SK-N-SH (cell line): ENCODE measurements at regions not wholly inside any gene's neighbourhood (a gene's known extent, or its start where the extent isn't known, plus 50 kb on each side); places are given as distances from the start of the nearest gene placed in this dataset.

Source experiments
- CTCF ChIA-PET: fragments of 300-600, 350-600 bp; formaldehyde crosslinking; extraction: SDS; loops from one replicate; lab custom pipeline; 2021; lab: Yijun Ruan, JAX
- POLR2A ChIA-PET: fragments of 350-600 bp; sonication (Branson Sonifier 250); formaldehyde crosslinking; extraction: SDS; loops from one replicate; lab custom pipeline; 2020; ENCODE audit warnings: antibody characterized with exemption, inconsistent platforms; lab: Yijun Ruan, JAX
- DNase-seq: peaks from one replicate; pipeline ENCODE4 v3.0.0; 2012
- H2AFZ ChIP-seq: fragments of 200-600 bp; sonication (generic); 2 replicates; pipeline ENCODE4 v1.8.1; 2016; ENCODE audit warnings: antibody characterized with exemption, mild to moderate bottlenecking, low read depth
- H3F3A ChIP-seq: fragments of 200-600 bp; sonication (generic); replicated peaks from 2 replicates; pipeline ENCODE3; 2016; ENCODE audit warnings: antibody characterized with exemption, mild to moderate bottlenecking; ENCODE audit not compliant: insufficient read depth
- H3K27ac ChIP-seq, 2 experiments: fragments of 200-500 bp in 1 of 2; fragments of 200-600 bp in 1 of 2; sonication (Bioruptor generic) in 1 of 2; sonication (generic), shearing (Covaris generic) in 1 of 2; 2 replicates each; pipeline versions ENCODE4 v1.5.1 to v1.6.1; 2014 to 2016; ENCODE audit warnings: low read depth in 2 of 2, inconsistent platforms in 1 of 2, low read length in 1 of 2, mild to moderate bottlenecking in 1 of 2, mixed read lengths in 1 of 2
- H3K27me3 ChIP-seq: fragments of 200-600 bp; sonication (generic), shearing (Covaris generic); 2 replicates; pipeline ENCODE4 v1.6.1; 2016; ENCODE audit warnings: mixed run types; ENCODE audit not compliant: insufficient read depth
- H3K36me3 ChIP-seq, 2 experiments: fragments of 200-500 bp in 1 of 2; fragments of 200-600 bp in 1 of 2; sonication (Bioruptor generic) in 1 of 2; sonication (generic) in 1 of 2; replicated peaks in 1 of 2; 2 replicates each; pipeline versions ENCODE3 to v1.5.1; 2014 to 2016; ENCODE audit warnings: low read length in 1 of 2, mild to moderate bottlenecking in 1 of 2; ENCODE audit not compliant: insufficient read depth in 2 of 2, control insufficient read depth in 1 of 2
- H3K4me1 ChIP-seq, 2 experiments: fragments of 200-500 bp in 1 of 2; fragments of 200-600 bp in 1 of 2; sonication (Bioruptor generic) in 1 of 2; sonication (generic), shearing (Covaris generic) in 1 of 2; 2 replicates each; pipeline versions ENCODE4 v1.5.1 to v1.6.1; 2014 to 2016; ENCODE audit warnings: low read depth in 1 of 2, low read length in 1 of 2, mixed run types in 1 of 2; ENCODE audit not compliant: insufficient read depth in 2 of 2, control insufficient read depth in 1 of 2
- H3K4me2 ChIP-seq: fragments of 200-600 bp; sonication (generic), shearing (Covaris generic); 2 replicates; pipeline ENCODE4 v1.6.1; 2017; ENCODE audit warnings: mixed run types
- H3K4me3 ChIP-seq, 2 experiments: fragments of 200-500 bp in 1 of 2; fragments of 200-600 bp in 1 of 2; sonication (Bioruptor generic) in 1 of 2; sonication (generic), shearing (Covaris generic) in 1 of 2; 2 replicates each; pipeline versions ENCODE4 v1.5.1 to v1.8.1; 2014 to 2016; ENCODE audit warnings: low read depth in 2 of 2, inconsistent platforms in 1 of 2, low read length in 1 of 2, mild to moderate bottlenecking in 1 of 2, mixed read lengths in 1 of 2, moderate library complexity in 1 of 2
- H3K79me2 ChIP-seq: fragments of 200-600 bp; sonication (generic); 2 replicates; pipeline ENCODE4 v1.8.1; 2017; ENCODE audit warnings: mild to moderate bottlenecking; ENCODE audit not compliant: insufficient read depth
- H3K9ac ChIP-seq: fragments of 200-600 bp; sonication (generic); 2 replicates; pipeline ENCODE4 v1.6.1; 2017; ENCODE audit warnings: mixed run types
- H3K9me2 ChIP-seq: fragments of 200-600 bp; sonication (generic); 2 replicates; pipeline ENCODE4 v1.6.1; 2017; ENCODE audit warnings: mixed run types
- H3K9me3 ChIP-seq: fragments of 200-600 bp; sonication (generic); 2 replicates; pipeline ENCODE4 v1.6.1; 2017; ENCODE audit warnings: mixed run types, mild to moderate bottlenecking, moderate library complexity
- H4K20me1 ChIP-seq: fragments of 200-600 bp; sonication (generic); 2 replicates; pipeline ENCODE4 v1.6.1; 2017; ENCODE audit warnings: mild to moderate bottlenecking, mixed run types; ENCODE audit not compliant: insufficient read depth
- CHD2 ChIP-seq: fragments of 150-350 bp; IDR thresholded peaks from 2 replicates; pipeline ENCODE4 v1.6.1; 2018; ENCODE audit warnings: low read length; ENCODE audit not compliant: partially characterized antibody
- ELF1 ChIP-seq: IDR thresholded peaks from 2 replicates; pipeline ENCODE4 v1.4.0; 2012
- EP300 ChIP-seq, 2 experiments: IDR thresholded peaks; 2 replicates each; pipeline versions ENCODE4 v1.4.0 to v1.6.1; 2012; ENCODE audit warnings: borderline replicate concordance in 1 of 2, low read depth in 1 of 2, low read length in 1 of 2
- EZH2phosphoT487 ChIP-seq: fragments of 200-600 bp; sonication (generic); IDR thresholded peaks from 2 replicates; pipeline ENCODE4 v1.6.1; 2017; ENCODE audit warnings: low read depth, mixed run types, mild to moderate bottlenecking, antibody characterized with exemption, moderate library complexity, borderline replicate concordance
- FOSL2 ChIP-seq: IDR thresholded peaks from 2 replicates; pipeline ENCODE4 v1.4.0; 2012; ENCODE audit warnings: low read depth, mild to moderate bottlenecking, moderate library complexity, borderline replicate concordance
- GATA2 ChIP-seq: sonication (generic); formaldehyde crosslinking; IDR thresholded peaks from 2 replicates; pipeline ENCODE4 v1.5.0; 2020; ENCODE audit warnings: mild to moderate bottlenecking, missing genetic modification reagents
- IRF3 ChIP-seq: fragments of 150-350 bp; IDR thresholded peaks from 2 replicates; pipeline ENCODE4 v1.6.1; 2016; ENCODE audit warnings: mild to moderate bottlenecking, low read depth, low read length
- MEF2A ChIP-seq: IDR thresholded peaks from 2 replicates; pipeline ENCODE4 v1.4.0; 2012; ENCODE audit warnings: low read depth, borderline replicate concordance
- MXI1 ChIP-seq: IDR thresholded peaks from 2 replicates; pipeline ENCODE4 v1.6.1; 2012; ENCODE audit warnings: mild to moderate bottlenecking, low read depth, low read length, improper control_type of control experiment
- RAD21 ChIP-seq: IDR thresholded peaks from 2 replicates; pipeline ENCODE4 v1.6.1; 2012; ENCODE audit warnings: mild to moderate bottlenecking, low read length
- RCOR1 ChIP-seq: fragments of 150-350 bp; IDR thresholded peaks from 2 replicates; pipeline ENCODE4 v1.6.1; 2017; ENCODE audit warnings: antibody characterized with exemption, low read length
- RFX5 ChIP-seq: IDR thresholded peaks from 2 replicates; pipeline ENCODE4 v1.6.1; 2012; ENCODE audit warnings: mild to moderate bottlenecking, improper control_type of control experiment, low read length
- TCF12 ChIP-seq: IDR thresholded peaks from 2 replicates; pipeline ENCODE4 v1.4.0; 2012
- USF1 ChIP-seq: IDR thresholded peaks from 2 replicates; pipeline ENCODE4 v1.4.0; 2012; ENCODE audit warnings: low read depth, borderline replicate concordance
- USF2 ChIP-seq: fragments of 150-350 bp; IDR thresholded peaks from 2 replicates; pipeline ENCODE4 v1.6.1; 2017; ENCODE audit warnings: antibody characterized with exemption, low read length, low read depth, borderline replicate concordance
- WGBS: methylation state at CpG from one replicate; pipeline ENCODE4 v1.1.6; 2017; ENCODE audit warnings: low lambda C conversion rate; 5-methylcytosine and 5-hydroxymethylcytosine counted together
- TF ChIP-seq, protein P1 (sequence below): IDR thresholded peaks from 2 replicates; pipeline ENCODE4 v1.4.0; 2012; ENCODE audit warnings: low read depth
- TF ChIP-seq, protein P2 (sequence below): fragments of 200-600 bp; sonication (generic); IDR thresholded peaks from 2 replicates; pipeline ENCODE4 v1.6.1; 2017; ENCODE audit warnings: antibody characterized with exemption, mild to moderate bottlenecking, moderate library complexity

DNA sequence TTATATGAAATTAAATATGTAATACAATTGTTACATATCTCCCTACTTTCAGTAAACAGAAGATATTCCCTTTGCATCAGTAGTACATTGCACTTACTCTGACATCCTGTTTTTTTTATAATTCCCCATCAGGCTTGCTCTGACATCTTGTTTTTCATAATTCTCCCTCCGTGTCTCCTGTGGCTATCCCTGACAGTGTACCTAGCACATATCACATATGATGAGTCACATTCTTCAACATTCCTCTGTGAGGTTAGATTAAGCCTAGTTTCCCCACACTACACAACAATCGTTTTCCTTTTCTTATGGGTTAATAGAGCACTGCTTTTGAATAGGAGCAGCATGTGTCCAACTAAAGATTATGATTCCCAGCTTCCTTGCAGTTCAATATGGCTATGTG, 250.6 kb upstream of the NPVF start:
- Histone ChIP-seq H3K4me3 (no peak overlapping the region), H3F3A (no peaks in the 10 kb centered on the region), H3K27ac (no peak overlapping the region), H3K9me3 (no peaks in the 10 kb centered on the region), H3K27me3 (no peaks in the 10 kb centered on the region), H3K9me2 (no peaks in the 10 kb centered on the region), H4K20me1 (no peaks in the 10 kb centered on the region), H2AFZ (no peak overlapping the region)
- POLR2A ChIA-PET: no interaction called here
- no peak for DNase-seq
- 7% methylated on average over 2 of the region's 2 CpGs for WGBS
- TF ChIP-seq RAD21 (no peak), RFX5 (no peak), RCOR1 (no peak), EZH2phosphoT487 (no peak), USF1 (no peak), IRF3 (no peak), ELF1 (no peak), FOSL2 (no peak), CHD2 (no peak), USF2 (no peak), GATA2 (CRISPR knock-in tag) (no peak), MEF2A (no peak), MXI1 (no peak), TCF12 (no peak), EP300 (IDR thresholded peaks at IDR 0.05; ENCODE audit: borderline replicate concordance in 1 of 2, low read depth in 1 of 2, low read length in 1 of 2) (no peak)
- TF ChIP-seq, protein P1, sequence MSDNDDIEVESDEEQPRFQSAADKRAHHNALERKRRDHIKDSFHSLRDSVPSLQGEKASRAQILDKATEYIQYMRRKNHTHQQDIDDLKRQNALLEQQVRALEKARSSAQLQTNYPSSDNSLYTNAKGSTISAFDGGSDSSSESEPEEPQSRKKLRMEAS: no peak
- TF ChIP-seq, protein P2, sequence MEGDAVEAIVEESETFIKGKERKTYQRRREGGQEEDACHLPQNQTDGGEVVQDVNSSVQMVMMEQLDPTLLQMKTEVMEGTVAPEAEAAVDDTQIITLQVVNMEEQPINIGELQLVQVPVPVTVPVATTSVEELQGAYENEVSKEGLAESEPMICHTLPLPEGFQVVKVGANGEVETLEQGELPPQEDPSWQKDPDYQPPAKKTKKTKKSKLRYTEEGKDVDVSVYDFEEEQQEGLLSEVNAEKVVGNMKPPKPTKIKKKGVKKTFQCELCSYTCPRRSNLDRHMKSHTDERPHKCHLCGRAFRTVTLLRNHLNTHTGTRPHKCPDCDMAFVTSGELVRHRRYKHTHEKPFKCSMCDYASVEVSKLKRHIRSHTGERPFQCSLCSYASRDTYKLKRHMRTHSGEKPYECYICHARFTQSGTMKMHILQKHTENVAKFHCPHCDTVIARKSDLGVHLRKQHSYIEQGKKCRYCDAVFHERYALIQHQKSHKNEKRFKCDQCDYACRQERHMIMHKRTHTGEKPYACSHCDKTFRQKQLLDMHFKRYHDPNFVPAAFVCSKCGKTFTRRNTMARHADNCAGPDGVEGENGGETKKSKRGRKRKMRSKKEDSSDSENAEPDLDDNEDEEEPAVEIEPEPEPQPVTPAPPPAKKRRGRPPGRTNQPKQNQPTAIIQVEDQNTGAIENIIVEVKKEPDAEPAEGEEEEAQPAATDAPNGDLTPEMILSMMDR: no peak
- TF ChIP-seq, all 33 proteins: peak for 0
- Histone ChIP-seq H3K9ac (no peak overlapping the region), H3K4me2 (no peak overlapping the region), H3K36me3 (no peaks in the 10 kb centered on the region), H3K4me1 (no peaks in the 10 kb centered on the region), H3K79me2 (no peaks in the 10 kb centered on the region)
- CTCF ChIA-PET: interaction anchor here (0.7 to 1.5 kb wide), 3 partner anchors 14 to 38 kb away, joined by 3 to 4 read pairs (median 4); no protein-coding TSS in a partner anchor
